GM13977 (cell line): ENCODE measurements at regions not wholly inside any gene's neighbourhood (a gene's known extent, or its start where the extent isn't known, plus 50 kb on each side); places are given as distances from the start of the nearest gene placed in this dataset.
A peak's percentile ranks its signal among the peaks of the same experiment; 100 is the strongest.

Source experiments
- DNase-seq: peaks from one replicate; pipeline ENCODE4 v3.0.0; 2012; ENCODE audit warnings: low spot score
- in situ Hi-C: fragments of 300-500 bp; cut with MboI; formaldehyde crosslinking; loops from one replicate; pipeline ENCODE4 v1.12.0; 2022; ENCODE audit warnings: low sequenced_read_pairs, low pct_unique_long_range_greater_than_20kb, mixed read lengths, inconsistent platforms; ENCODE audit not compliant: unreplicated experiment
- TF ChIP-seq, protein P1 (sequence below): IDR thresholded peaks from 2 replicates; pipeline ENCODE4 v1.5.1; 2012; ENCODE audit warnings: mild to moderate bottlenecking, control low read depth; ENCODE audit not compliant: insufficient read depth; ENCODE audit errors: extremely low read depth, missing control alignments

DNA sequence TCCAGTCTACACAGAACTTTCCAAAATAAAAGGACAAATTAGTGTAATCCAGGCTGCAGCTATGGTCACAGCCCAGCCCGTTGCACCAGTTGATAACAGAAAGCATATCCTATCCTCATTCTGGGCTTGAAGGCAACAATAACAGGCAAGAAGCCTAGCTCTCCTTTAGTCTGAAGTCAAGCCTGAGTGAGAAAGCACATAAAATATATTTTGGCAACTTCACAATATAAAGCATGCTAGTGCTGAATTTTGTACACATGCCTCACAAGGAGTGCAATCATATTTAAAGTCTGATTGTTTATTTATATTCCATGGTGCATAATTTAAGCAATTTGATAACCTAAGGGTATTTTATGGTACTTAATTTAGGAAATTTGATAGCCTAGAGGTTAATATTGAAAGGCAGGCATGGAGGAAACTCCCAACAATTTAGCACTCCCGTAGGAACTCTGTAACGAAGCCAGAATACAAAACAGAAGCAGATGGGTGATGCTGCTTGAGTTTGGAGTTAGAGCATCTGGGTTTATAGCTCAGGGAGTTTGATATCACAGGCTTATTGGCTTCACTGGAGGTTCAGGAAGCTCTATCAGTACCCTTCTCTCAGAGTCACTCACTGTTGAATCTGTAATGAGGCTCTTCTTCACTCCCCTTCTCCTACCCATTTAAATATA lies 1199.1 kb upstream of the GYPC start:
- no peak for DNase-seq
- TF ChIP-seq, protein P1, sequence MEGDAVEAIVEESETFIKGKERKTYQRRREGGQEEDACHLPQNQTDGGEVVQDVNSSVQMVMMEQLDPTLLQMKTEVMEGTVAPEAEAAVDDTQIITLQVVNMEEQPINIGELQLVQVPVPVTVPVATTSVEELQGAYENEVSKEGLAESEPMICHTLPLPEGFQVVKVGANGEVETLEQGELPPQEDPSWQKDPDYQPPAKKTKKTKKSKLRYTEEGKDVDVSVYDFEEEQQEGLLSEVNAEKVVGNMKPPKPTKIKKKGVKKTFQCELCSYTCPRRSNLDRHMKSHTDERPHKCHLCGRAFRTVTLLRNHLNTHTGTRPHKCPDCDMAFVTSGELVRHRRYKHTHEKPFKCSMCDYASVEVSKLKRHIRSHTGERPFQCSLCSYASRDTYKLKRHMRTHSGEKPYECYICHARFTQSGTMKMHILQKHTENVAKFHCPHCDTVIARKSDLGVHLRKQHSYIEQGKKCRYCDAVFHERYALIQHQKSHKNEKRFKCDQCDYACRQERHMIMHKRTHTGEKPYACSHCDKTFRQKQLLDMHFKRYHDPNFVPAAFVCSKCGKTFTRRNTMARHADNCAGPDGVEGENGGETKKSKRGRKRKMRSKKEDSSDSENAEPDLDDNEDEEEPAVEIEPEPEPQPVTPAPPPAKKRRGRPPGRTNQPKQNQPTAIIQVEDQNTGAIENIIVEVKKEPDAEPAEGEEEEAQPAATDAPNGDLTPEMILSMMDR: no peak
- in situ Hi-C loops: no loop called here

DNA sequence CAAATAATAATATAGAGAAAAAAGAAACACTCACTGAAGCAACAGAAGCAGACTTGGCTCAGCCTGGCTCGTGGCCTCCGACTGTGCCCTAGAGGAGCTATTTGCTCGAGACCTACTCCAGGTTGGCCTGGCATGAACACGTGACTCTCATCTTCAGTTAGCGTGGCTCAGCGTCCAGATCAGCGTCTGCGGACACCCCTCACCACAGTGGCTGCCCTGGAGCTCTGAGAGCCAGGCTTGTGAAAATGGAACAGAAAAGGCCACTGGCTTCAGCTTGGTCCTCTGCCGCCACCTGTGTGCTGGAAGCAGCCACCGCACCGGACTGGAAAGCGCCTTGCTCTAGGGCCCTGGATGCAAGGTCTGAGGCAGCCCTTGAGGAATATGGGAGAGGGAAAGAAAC lies 1184.0 kb upstream of the GYPC start:
- TF ChIP-seq, protein P1: peak; percentile 75
- DNase-seq: peak; percentile 39
- in situ Hi-C loops: no loop called here

DNA sequence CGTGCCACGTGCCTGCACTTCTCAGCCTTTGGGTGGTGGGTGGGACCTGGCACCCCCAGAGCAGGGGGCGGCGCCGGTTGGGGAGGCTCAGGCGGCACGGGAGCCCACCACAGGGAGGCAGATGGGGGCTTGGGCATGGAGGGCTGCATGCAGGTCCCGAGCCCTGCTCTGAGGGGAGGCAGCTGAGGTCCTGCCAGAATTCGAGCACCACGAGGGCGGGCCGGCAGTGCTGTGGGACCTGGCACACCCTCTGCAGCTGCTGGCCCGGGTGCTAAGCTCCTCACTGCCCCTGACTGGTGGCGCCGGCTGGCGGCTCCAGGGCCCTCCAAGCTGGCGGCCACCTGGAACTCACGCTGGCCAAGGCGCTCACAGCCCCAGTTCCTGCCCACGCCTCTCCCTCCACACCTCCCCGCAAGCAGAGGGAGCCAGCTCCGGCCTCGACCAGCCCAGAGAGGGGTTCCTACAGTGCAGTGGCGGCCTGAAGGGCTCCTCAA lies 1176.8 kb upstream of the GYPC start:
- TF ChIP-seq, protein P1: no peak
- no peak for DNase-seq
- in situ Hi-C loops: no loop called here

DNA sequence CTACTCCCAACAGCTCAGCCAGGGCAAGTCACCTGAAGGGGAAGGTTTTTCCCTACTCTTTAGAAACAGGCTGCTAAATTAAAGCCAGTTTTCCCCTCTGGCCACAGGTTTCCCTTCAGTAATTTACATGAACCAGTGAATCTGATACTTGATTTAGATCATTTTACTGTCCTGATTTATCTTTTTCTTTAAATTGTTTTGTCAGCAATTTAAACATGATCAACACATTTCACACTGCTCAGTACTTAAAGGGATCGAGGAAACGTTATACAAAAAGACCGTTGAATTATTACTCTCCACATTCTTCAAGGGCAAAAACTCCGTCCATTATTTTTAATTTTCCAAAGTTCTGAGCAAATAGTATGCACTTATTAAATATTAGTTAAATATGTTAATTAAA lies 1165.7 kb upstream of the GYPC start:
- TF ChIP-seq, protein P1: no peak
- in situ Hi-C loops: no loop called here
- DNase-seq: no peak

DNA sequence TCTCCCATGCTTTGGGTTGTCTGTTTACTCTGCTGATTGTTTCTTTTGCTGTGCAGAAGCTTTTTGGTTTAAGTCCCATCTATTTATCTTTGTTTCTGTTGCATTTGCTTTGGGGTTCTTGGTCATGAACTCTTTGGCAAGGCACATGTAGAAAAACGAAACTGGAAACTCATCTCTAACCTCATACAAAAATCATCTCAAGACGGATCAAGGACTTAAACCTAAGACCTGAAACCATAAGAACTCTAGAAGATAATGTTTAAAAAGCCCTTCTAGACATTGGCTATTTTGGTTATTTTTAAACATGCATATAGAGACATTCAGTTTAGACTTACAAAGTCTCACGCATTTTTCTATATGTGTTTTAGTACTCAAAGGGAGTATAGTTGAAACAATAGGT lies 1164.3 kb upstream of the GYPC start:
- TF ChIP-seq, protein P1: no peak
- DNase-seq: no peak
- in situ Hi-C loops: no loop called here

DNA sequence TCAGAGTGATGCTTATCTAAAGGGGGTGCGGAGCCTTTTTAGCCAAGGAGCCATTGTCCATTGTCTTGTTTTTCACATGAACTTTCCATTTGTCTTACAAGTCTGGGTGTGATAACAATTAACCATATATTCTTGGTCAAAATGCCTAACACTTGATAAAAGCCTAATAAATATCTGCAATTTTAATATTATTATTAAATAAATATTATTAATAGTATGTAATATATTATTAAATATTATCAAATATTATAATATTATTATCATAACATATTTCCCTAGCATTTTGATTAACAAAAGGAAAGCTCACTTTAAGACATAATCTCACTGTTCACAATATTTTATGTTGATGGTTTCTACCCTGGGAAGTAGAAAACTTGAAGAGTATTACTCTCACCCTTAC lies 1143.6 kb upstream of the GYPC start:
- no peak for DNase-seq
- TF ChIP-seq, protein P1: no peak
- in situ Hi-C loops: no loop called here

DNA sequence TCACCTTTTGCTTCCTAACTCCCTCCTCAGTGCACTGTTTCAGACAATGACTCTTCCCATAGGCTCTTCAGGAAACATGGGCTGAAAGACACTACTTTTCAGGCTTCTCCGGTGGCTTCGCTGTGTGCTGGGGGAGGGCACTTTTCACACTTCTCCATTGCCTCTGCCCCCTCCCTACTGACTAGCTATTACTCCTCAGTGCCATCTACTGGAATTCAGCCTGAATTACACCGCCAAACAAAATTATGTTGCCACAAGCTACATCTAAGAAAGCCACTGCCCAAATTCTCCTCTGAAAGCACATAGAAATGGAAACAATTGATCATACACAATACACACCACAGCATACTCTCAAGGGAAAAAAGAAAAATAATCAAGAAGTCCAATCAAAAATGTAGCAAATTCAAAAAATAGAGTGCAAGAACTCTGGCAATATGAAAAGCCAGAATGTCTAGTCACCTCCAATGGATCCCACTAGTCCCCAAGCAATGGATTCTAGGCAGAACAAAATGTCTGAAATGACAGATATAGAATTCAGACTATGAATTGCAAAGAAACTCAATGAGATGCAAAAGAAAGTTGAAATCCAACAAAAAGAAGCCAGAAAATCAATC lies 1139.4 kb upstream of the GYPC start:
- in situ Hi-C loops: no loop called here
- peak; percentile 27 for DNase-seq
- TF ChIP-seq, protein P1: peak; percentile 71
